GM20000 (cell line): ENCODE measurements at regions not wholly inside any gene's neighbourhood (a gene's known extent, or its start where the extent isn't known, plus 50 kb on each side); places are given as distances from the start of the nearest gene placed in this dataset.

Experiments used
- DNase-seq: peaks from one replicate; pipeline ENCODE4 v3.0.0; 2012; ENCODE audit warnings: low spot score
- CTCF ChIP-seq: IDR thresholded peaks from 2 replicates; pipeline ENCODE4 v1.5.1; 2012; ENCODE audit warnings: mild to moderate bottlenecking, control low read depth; ENCODE audit errors: extremely low read depth, missing control alignments

- TF ChIP-seq CTCF: no peak
- no peak for DNase-seq
Measured at GRCh38 chr7:15954671-15955354, 268.3 kb upstream of the MEOX2 start.

DNA sequence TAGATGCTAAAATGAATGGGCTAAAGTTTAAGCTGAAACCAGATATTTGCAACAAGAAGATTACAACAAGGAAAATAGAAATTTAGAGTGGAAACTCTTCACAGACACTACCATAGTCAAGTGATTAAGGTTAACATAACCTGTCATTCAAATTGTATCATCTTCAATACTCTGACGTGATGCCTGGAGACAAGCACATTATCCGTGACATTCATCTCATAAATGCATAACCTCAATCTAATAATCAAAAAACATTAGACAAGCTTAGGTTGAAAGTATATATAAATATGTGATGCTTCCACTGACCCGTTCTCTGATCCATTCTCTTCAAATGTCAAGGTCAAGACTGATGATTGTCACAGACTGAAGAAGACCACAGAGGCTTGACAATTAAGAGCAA lies 263.8 kb upstream of the MEOX2 start:
- TF ChIP-seq CTCF: no peak
- DNase-seq: no peak

GRCh38 chr7:15947754-15948153 lies 261.3 kb upstream of the MEOX2 start:
- no peak for TF ChIP-seq CTCF
- no peak for DNase-seq

- no peak for DNase-seq
- TF ChIP-seq CTCF: no peak
Measured at GRCh38 chr7:15938115-15938514, 251.6 kb upstream of the MEOX2 start.

DNA sequence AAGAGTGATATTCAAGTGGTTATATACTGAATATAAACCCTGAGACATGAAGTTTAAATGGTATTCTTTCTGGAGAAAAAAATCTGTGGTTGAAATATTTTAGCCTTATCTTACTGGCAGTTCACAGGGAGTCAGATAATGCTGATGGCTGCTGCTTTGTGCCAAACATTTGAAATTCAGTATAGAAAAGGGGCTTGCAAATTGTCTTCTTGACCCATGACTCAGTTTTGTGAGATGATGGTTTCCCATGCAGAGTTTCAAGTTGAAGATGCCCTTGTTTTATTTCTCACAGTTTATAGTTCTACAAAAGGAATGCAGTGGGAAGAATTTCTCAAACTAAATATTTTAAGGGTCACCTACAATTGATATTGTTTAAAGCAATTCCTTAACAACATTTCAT lies 251.1 kb upstream of the MEOX2 start:
- no peak for TF ChIP-seq CTCF

DNA sequence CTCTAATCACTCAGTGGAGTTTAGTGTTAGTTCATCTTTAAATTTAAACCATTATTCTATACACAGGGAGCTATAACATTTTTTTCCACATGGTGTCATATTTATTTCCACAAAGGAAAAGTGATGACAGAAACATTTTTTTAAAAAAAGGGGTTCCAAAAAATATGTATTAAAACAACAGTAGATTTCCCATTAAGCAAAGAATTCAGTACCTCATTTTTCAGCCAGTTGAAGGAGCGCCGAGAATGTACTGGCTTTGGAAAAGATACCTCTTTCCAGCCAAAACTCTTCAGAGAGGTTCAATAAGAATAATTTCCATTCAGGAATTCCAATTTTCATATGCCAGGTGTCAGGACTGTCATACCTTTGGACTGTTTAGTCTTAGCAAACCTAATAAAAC lies 250.5 kb upstream of the MEOX2 start:
- no peak for DNase-seq
- TF ChIP-seq CTCF: no peak

More for the DNA sequence above, 251.1 kb upstream of the MEOX2 start:
- DNase-seq: no peak

DNA sequence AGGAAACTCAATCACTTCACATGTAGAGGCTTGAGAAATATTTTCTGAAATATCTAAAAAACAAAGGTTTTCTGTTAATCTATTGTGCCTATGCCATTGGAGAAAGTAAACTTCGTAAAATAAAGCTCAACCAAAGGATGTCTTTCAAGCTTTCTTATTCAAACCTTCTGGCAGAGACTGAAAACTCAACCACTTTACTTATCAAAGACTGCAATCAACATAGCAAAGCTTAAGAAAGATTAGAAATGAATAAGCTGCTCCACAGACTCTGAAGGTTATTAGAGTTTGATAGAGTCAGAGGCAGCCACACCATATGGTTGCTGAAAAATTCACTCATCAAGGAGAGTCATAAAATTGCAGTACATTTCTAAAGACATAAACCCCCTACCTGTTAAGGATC lies 245.8 kb upstream of the MEOX2 start:
- DNase-seq: no peak
- no peak for TF ChIP-seq CTCF
